Duodenal mucosa (tissue), 2 donors: ENCODE measurements at regions not wholly inside any gene's neighbourhood (a gene's known extent, or its start where the extent isn't known, plus 50 kb on each side); places are given as distances from the start of the nearest gene placed in this dataset.

Source experiments
- H3K27ac ChIP-seq: one replicate; pipeline ENCODE4 v1.7.0; 2013; ENCODE audit warnings: low read depth, low read length
- H3K27me3 ChIP-seq, 2 donors: one replicate each; pipeline ENCODE4 v1.7.0; 2013; ENCODE audit warnings: low read length in 2 of 2, control low read depth in 1 of 2; ENCODE audit not compliant: insufficient read depth in 2 of 2, control insufficient read depth in 1 of 2
- H3K36me3 ChIP-seq, 2 donors: one replicate each; pipeline ENCODE4 v1.7.0; 2013; ENCODE audit warnings: low read length in 2 of 2, control low read depth in 1 of 2; ENCODE audit not compliant: insufficient read depth in 2 of 2, control insufficient read depth in 1 of 2
- H3K4me1 ChIP-seq, 2 donors: one replicate each; pipeline ENCODE4 v1.7.0; 2013; ENCODE audit warnings: low read length in 2 of 2, control low read depth in 1 of 2; ENCODE audit not compliant: insufficient read depth in 2 of 2, control insufficient read depth in 1 of 2
- H3K4me3 ChIP-seq, 2 donors: one replicate each; pipeline ENCODE4 v1.7.0; 2013; ENCODE audit warnings: low read length in 2 of 2, low read depth in 1 of 2
- H3K9ac ChIP-seq, 2 donors: one replicate each; pipeline ENCODE4 v1.7.0; 2013; ENCODE audit warnings: low read length in 2 of 2, low read depth in 1 of 2
- H3K9me3 ChIP-seq, 2 donors: one replicate each; pipeline ENCODE4 v1.7.0; 2013; ENCODE audit warnings: low read length in 2 of 2, control low read depth in 1 of 2; ENCODE audit not compliant: control insufficient read depth in 1 of 2

- Histone ChIP-seq H3K4me3 (no peak overlapping the region), H3K27ac (no peak overlapping the region), H3K4me1 (no peaks in the 10 kb centered on the region), H3K27me3 (peaks cover 0 to 4% of the 10 kb centered on the region in 2 donors), H3K36me3 (no peaks in the 10 kb centered on the region), H3K9me3 (no peaks in the 10 kb centered on the region), H3K9ac (no peak overlapping the region)
These were observed 443.0 kb upstream of the TNP1 start for GRCh38 chr2:217302856-217303255.

GRCh38 chr2:217301142-217301925, 441.5 kb upstream of the TNP1 start:
- Histone ChIP-seq H3K9ac (no peak overlapping the region), H3K27me3 (peaks cover 0 to 4% of the 10 kb centered on the region in 2 donors), H3K4me1 (no peaks in the 10 kb centered on the region), H3K4me3 (no peak overlapping the region), H3K27ac (no peak overlapping the region), H3K36me3 (no peaks in the 10 kb centered on the region), H3K9me3 (peaks cover 0 to 5% of the 10 kb centered on the region in 2 donors)

- Histone ChIP-seq H3K9me3 (peaks cover 0 to 5% of the 10 kb centered on the region in 2 donors), H3K27ac (no peak overlapping the region), H3K9ac (no peak overlapping the region), H3K4me1 (no peaks in the 10 kb centered on the region), H3K27me3 (peaks cover 0 to 4% of the 10 kb centered on the region in 2 donors), H3K4me3 (no peak overlapping the region), H3K36me3 (no peaks in the 10 kb centered on the region)
These were observed 439.7 kb upstream of the TNP1 start for GRCh38 chr2:217299590-217299989.

- no peak overlapping the region for H3K27ac ChIP-seq
- H3K9ac ChIP-seq = no peak overlapping the region
- no peak overlapping the region for H3K4me3 ChIP-seq
- peaks cover 0 to 5% of the 10 kb centered on the region in 2 donors for H3K9me3 ChIP-seq
- no peaks in the 10 kb centered on the region for H3K4me1 ChIP-seq
- H3K36me3 ChIP-seq = no peaks in the 10 kb centered on the region
- peaks cover 0 to 4% of the 10 kb centered on the region in 2 donors for H3K27me3 ChIP-seq
These were observed 437.2 kb upstream of the TNP1 start for GRCh38 chr2:217297096-217297495.

- Histone ChIP-seq H3K36me3 (no peaks in the 10 kb centered on the region), H3K27ac (no peak overlapping the region), H3K27me3 (peaks cover 0 to 4% of the 10 kb centered on the region in 2 donors), H3K4me3 (no peak overlapping the region), H3K4me1 (no peaks in the 10 kb centered on the region), H3K9ac (no peak overlapping the region), H3K9me3 (peaks cover 0 to 5% of the 10 kb centered on the region in 2 donors)
These were observed 435.0 kb upstream of the TNP1 start for GRCh38 chr2:217294818-217295217.

- no peaks in the 10 kb centered on the region for H3K4me1 ChIP-seq
These were observed 434.3 kb upstream of the TNP1 start for GRCh38 chr2:217294211-217294610.

GRCh38 chr2:217293607-217294006, 433.7 kb upstream of the TNP1 start:
- H3K27ac ChIP-seq = no peak overlapping the region
- H3K4me3 ChIP-seq = no peak overlapping the region
- no peaks in the 10 kb centered on the region for H3K27me3 ChIP-seq
- no peaks in the 10 kb centered on the region for H3K4me1 ChIP-seq
- peaks cover 0 to 5% of the 10 kb centered on the region in 2 donors for H3K9me3 ChIP-seq
- H3K9ac ChIP-seq = no peak overlapping the region
- H3K36me3 ChIP-seq = no peaks in the 10 kb centered on the region

More at GRCh38 chr2:217294211-217294610, 434.3 kb upstream of the TNP1 start:
- no peaks in the 10 kb centered on the region for H3K27me3 ChIP-seq
- H3K36me3 ChIP-seq = no peaks in the 10 kb centered on the region
- peaks cover 0 to 5% of the 10 kb centered on the region in 2 donors for H3K9me3 ChIP-seq
- no peak overlapping the region for H3K27ac ChIP-seq
- H3K4me3 ChIP-seq = no peak overlapping the region
- H3K9ac ChIP-seq = no peak overlapping the region

GRCh38 chr2:217293046-217293445, 433.2 kb upstream of the TNP1 start:
- H3K27me3 ChIP-seq = no peaks in the 10 kb centered on the region
- no peak overlapping the region for H3K27ac ChIP-seq
- no peaks in the 10 kb centered on the region for H3K4me1 ChIP-seq
- H3K9ac ChIP-seq = no peak overlapping the region
- H3K9me3 ChIP-seq = peaks cover 0 to 5% of the 10 kb centered on the region in 2 donors
- no peak overlapping the region for H3K4me3 ChIP-seq
- no peaks in the 10 kb centered on the region for H3K36me3 ChIP-seq

GRCh38 chr2:217291259-217291658, 431.4 kb upstream of the TNP1 start:
- Histone ChIP-seq H3K9me3 (no peaks in the 10 kb centered on the region), H3K27ac (no peak overlapping the region), H3K9ac (no peak overlapping the region), H3K4me1 (no peaks in the 10 kb centered on the region), H3K36me3 (no peaks in the 10 kb centered on the region), H3K27me3 (no peaks in the 10 kb centered on the region), H3K4me3 (no peak overlapping the region)

- Histone ChIP-seq H3K27me3 (no peaks in the 10 kb centered on the region), H3K27ac (no peak overlapping the region), H3K4me3 (no peak overlapping the region), H3K4me1 (no peaks in the 10 kb centered on the region), H3K36me3 (no peaks in the 10 kb centered on the region), H3K9me3 (no peaks in the 10 kb centered on the region), H3K9ac (no peak overlapping the region)
These were observed 430.6 kb upstream of the TNP1 start for GRCh38 chr2:217290467-217290866.
